ENCODE measurements at regions not wholly inside any gene's neighbourhood (a gene's known extent, or its start where the extent isn't known, plus 50 kb on each side); places are given as distances from the start of the nearest gene placed in this dataset.

DNA sequence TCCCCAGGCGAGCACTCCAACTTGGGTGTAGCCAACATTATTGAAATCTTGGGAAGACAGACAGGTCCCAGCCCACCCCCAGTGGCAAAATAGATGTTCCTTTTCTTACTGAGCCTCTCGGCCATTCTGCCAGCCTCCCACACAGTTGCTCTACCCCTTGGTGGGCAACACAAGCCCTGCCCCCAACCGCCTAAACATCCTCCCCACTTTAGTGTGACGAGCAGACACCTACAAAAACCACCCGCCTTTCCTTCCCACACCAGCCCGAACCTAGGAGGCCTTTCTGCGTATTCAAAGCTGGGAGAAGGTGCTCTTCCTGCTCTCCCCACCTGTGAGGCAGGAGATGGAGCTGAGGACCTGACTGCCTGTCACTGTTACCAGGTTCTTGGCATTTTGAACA lies 58.6 kb upstream of the CAB39 start:
- Histone ChIP-seq H3K4me2 (replicated peaks; ENCODE audit: low read depth, low read length, poor library complexity, severe bottlenecking) (no peak overlapping the region), H3K9ac (ENCODE audit: low read length) (no peak overlapping the region), H3K9me3 (ENCODE audit: control extremely low read depth in 1 of 3, control insufficient read depth in 2 of 3, insufficient read depth in 1 of 3, low read length in 2 of 3) (peaks cover 0 to 6% (median under 1%) of the 10 kb centered on the region in 3 donors), H3K79me2 (ENCODE audit: control insufficient read depth, insufficient read depth, low read length) (no peaks in the 10 kb centered on the region), H3K4me3 (ENCODE audit: control extremely low read depth in 1 of 5, extremely low read depth in 1 of 5, insufficient read depth in 1 of 5, low read depth in 2 of 5, low read length in 4 of 5) (no peak overlapping the region), H3K36me3 (replicated peaks in 1 of 2; ENCODE audit: control extremely low read depth in 1 of 2, control insufficient read depth in 1 of 2, extremely low read depth in 1 of 2, insufficient read depth in 2 of 2, low read length in 1 of 2) (no peaks in the 10 kb centered on the region), H4K20me1 (ENCODE audit: control insufficient read depth, insufficient read depth, low read length, poor library complexity, severe bottlenecking) (no peaks in the 10 kb centered on the region), H3K27ac (ENCODE audit: low read length in 2 of 2) (no peak overlapping the region), H2AFZ (ENCODE audit: insufficient read depth, low read depth, low read length, poor library complexity, severe bottlenecking) (no peak overlapping the region), H3K4me1 (ENCODE audit: control insufficient read depth in 2 of 2, insufficient read depth in 2 of 2, low read length in 2 of 2) (peaks cover 13 to 17% of the 10 kb centered on the region in 2 donors), H3K27me3 (replicated peaks in 1 of 4; ENCODE audit: control extremely low read depth in 1 of 4, control insufficient read depth in 3 of 4, insufficient read depth in 4 of 4, low read length in 3 of 4) (no peaks in the 10 kb centered on the region)
- DNase-seq (no peak), ATAC-seq (ENCODE audit: low read depth) (no peak)
- no peaks in the 10 kb centered on the region for H3K27me3 Mint-ChIP-seq
- ChIA-PET POLR2A (no interaction called here), CTCF (no interaction called here)
- H3K4me1 Mint-ChIP-seq: peaks cover 43% of the 10 kb centered on the region
- H3K27ac Mint-ChIP-seq: no peak overlapping the region
- 93% methylated on average over 7 of the region's 7 CpGs for WGBS (ENCODE audit: insufficient coverage)
- TF ChIP-seq, protein P1, sequence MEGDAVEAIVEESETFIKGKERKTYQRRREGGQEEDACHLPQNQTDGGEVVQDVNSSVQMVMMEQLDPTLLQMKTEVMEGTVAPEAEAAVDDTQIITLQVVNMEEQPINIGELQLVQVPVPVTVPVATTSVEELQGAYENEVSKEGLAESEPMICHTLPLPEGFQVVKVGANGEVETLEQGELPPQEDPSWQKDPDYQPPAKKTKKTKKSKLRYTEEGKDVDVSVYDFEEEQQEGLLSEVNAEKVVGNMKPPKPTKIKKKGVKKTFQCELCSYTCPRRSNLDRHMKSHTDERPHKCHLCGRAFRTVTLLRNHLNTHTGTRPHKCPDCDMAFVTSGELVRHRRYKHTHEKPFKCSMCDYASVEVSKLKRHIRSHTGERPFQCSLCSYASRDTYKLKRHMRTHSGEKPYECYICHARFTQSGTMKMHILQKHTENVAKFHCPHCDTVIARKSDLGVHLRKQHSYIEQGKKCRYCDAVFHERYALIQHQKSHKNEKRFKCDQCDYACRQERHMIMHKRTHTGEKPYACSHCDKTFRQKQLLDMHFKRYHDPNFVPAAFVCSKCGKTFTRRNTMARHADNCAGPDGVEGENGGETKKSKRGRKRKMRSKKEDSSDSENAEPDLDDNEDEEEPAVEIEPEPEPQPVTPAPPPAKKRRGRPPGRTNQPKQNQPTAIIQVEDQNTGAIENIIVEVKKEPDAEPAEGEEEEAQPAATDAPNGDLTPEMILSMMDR (IDR thresholded peaks at IDR 0.05): no peak
- intact Hi-C loops (cut with micrococcal nuclease): loop anchor here (10.0 kb wide), 1 partner anchor 141 kb away; no protein-coding TSS in a partner anchor
- no peak overlapping the region for H3K4me3 Mint-ChIP-seq
- H3K9me3 Mint-ChIP-seq (ENCODE audit: insufficient read depth): peaks cover 5% of the 10 kb centered on the region

GRCh38 chr2:230657462-230657861 lies 55.2 kb upstream of the CAB39 start:
- H3K4me3 Mint-ChIP-seq: no peak overlapping the region
- H3K9ac ChIP-seq (ENCODE audit: low read length): no peak overlapping the region
- no peaks in the 10 kb centered on the region for H3K9me3 Mint-ChIP-seq (ENCODE audit: insufficient read depth)
- peak overlapping the region; percentile 13 for H3K4me2 ChIP-seq (replicated peaks; ENCODE audit: low read depth, low read length, poor library complexity, severe bottlenecking)
- ATAC-seq (ENCODE audit: low read depth) (no peak), DNase-seq (no peak)
- 97% methylated on average over 11 of the region's 12 CpGs for WGBS (ENCODE audit: insufficient coverage)
- POLR2A ChIA-PET: no interaction called here
- intact Hi-C loops (cut with micrococcal nuclease): loop anchor here (10.0 kb wide), 1 partner anchor 137 kb away; no protein-coding TSS in a partner anchor
- H3K27me3 Mint-ChIP-seq: no peaks in the 10 kb centered on the region
- no peaks in the 10 kb centered on the region for H4K20me1 ChIP-seq (ENCODE audit: control insufficient read depth, insufficient read depth, low read length, poor library complexity, severe bottlenecking)
- peaks cover 58% of the 10 kb centered on the region for H3K4me1 Mint-ChIP-seq
- H3K9me3 ChIP-seq (ENCODE audit: control extremely low read depth in 1 of 3, control insufficient read depth in 2 of 3, insufficient read depth in 1 of 3, low read length in 2 of 3): no peaks in the 10 kb centered on the region
- no peaks in the 10 kb centered on the region for H3K79me2 ChIP-seq (ENCODE audit: control insufficient read depth, insufficient read depth, low read length)
- H3K36me3 ChIP-seq (replicated peaks in 1 of 2; ENCODE audit: control extremely low read depth in 1 of 2, control insufficient read depth in 1 of 2, extremely low read depth in 1 of 2, insufficient read depth in 2 of 2, low read length in 1 of 2): no peaks in the 10 kb centered on the region
- no peak overlapping the region for H3K4me3 ChIP-seq (ENCODE audit: control extremely low read depth in 1 of 5, extremely low read depth in 1 of 5, insufficient read depth in 1 of 5, low read depth in 2 of 5, low read length in 4 of 5)
- CTCF ChIA-PET: interaction anchor here (1.2 kb wide), 1 partner anchor 141 kb away, joined by 3 read pairs; no protein-coding TSS in a partner anchor
- no peaks in the 10 kb centered on the region for H3K27me3 ChIP-seq (replicated peaks in 1 of 4; ENCODE audit: control extremely low read depth in 1 of 4, control insufficient read depth in 3 of 4, insufficient read depth in 4 of 4, low read length in 3 of 4)
- no peak overlapping the region for H2AFZ ChIP-seq (ENCODE audit: insufficient read depth, low read depth, low read length, poor library complexity, severe bottlenecking)
- peaks cover 40 to 51% of the 10 kb centered on the region in 2 donors for H3K4me1 ChIP-seq (ENCODE audit: control insufficient read depth in 2 of 2, insufficient read depth in 2 of 2, low read length in 2 of 2)
- no peak overlapping the region for H3K27ac ChIP-seq (ENCODE audit: low read length in 2 of 2)
- no peak overlapping the region for H3K27ac Mint-ChIP-seq
- TF ChIP-seq, protein P1 (IDR thresholded peaks at IDR 0.05): no peak
- TF ChIP-seq EZH2 (IDR thresholded peaks at IDR 0.05; ENCODE audit: borderline replicate concordance, insufficient read depth, low read depth, low read length, poor library complexity, severe bottlenecking): no peak

Data from B cell (primary cell).